SJCRH30 (cell line): ENCODE measurements at regions not wholly inside any gene's neighbourhood (a gene's known extent, or its start where the extent isn't known, plus 50 kb on each side); places are given as distances from the start of the nearest gene placed in this dataset.

Source experiments
- DNase-seq, 2 experiments: peaks; one replicate each; pipeline ENCODE4 v3.0.0-alpha.2; 2015 to 2020
- H3K27ac ChIP-seq: fragments of 250-450 bp; sonication (Bioruptor Pico); 2 replicates; pipeline ENCODE4 v1.5.1; 2020; ENCODE audit warnings: mild to moderate bottlenecking, moderate library complexity
- H3K27me3 ChIP-seq: fragments of 250-450 bp; sonication (Bioruptor Pico); 2 replicates; pipeline ENCODE4 v1.5.1; 2020; ENCODE audit warnings: mild to moderate bottlenecking, moderate library complexity
- H3K36me3 ChIP-seq: fragments of 250-450 bp; sonication (Bioruptor Pico); 2 replicates; pipeline ENCODE4 v1.5.1; 2020; ENCODE audit warnings: mild to moderate bottlenecking, moderate library complexity
- H3K4me1 ChIP-seq: fragments of 250-450 bp; sonication (Bioruptor Pico); 2 replicates; pipeline ENCODE4 v1.5.1; 2020; ENCODE audit warnings: mild to moderate bottlenecking, moderate library complexity
- H3K4me3 ChIP-seq: fragments of 250-450 bp; sonication (Bioruptor Pico); 2 replicates; pipeline ENCODE4 v1.5.1; 2020; ENCODE audit warnings: mild to moderate bottlenecking, moderate library complexity
- H3K9me3 ChIP-seq: fragments of 250-450 bp; sonication (Bioruptor Pico); replicated peaks from 2 replicates; pipeline ENCODE4 v1.5.1; 2020; ENCODE audit warnings: mild to moderate bottlenecking, moderate library complexity

DNA sequence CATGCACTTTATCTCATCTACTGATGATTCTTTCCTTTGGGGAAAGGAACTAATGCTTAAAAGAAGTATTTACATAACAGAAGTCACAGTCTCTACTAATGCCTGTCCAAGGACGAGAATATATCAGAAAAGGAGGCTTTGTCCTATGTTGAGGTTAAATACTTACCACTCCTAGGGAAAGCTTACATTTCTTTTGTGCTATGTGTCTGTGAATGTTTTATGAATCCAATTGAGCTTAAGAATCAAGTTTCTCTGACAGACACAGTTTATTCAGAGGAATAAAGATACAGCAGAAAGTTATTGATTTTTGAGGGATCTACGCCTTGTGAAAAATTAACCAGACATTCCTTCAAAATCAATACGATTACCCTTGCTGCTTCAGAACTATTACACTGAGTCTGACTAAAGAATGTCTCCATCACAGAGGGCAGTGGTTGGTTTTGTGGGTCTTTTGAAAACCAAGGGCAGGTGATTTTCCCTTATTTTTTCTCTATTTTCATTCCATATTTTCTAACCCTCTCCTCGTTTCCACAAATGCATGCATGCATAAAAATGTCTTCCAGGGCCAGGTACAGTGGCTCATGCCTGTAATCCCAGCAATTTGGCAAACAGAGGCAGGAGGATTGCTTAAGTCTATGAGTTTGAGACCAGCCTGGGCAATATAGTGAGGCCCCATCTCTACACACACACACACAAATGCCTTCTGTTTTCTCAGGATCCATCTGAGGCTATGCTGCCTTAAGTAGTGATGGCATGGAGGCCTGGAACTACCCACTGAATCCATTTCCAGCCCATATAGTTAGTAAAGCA lies 1095.1 kb downstream of the GALC start:
- no peak for DNase-seq
- peaks cover 6% of the 10 kb centered on the region for H3K4me1 ChIP-seq

DNA sequence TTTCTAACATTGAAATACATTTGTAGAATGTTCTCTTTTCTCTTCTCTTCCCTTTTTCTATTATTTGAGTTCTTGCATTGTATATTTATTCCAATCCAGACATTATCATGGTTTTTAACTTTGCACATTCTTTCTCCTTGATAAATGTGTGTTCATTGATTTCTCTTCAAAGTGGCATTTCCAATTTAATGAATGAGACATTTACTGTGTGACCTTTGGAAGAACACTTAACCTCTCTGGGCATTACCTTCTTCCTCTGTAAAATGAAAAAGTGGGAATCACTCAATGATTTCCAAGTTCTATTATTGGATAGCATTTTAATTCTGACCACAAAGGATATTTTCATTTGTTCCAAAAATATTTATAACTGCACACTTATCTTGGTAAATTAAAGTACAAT lies 1095.8 kb downstream of the GALC start:
- Histone ChIP-seq H3K36me3 (no peaks in the 10 kb centered on the region), H3K27me3 (no peaks in the 10 kb centered on the region), H3K4me1 (peaks cover 13% of the 10 kb centered on the region), H3K9me3 (no peaks in the 10 kb centered on the region), H3K4me3 (no peak overlapping the region), H3K27ac (no peak overlapping the region)
- DNase-seq: no peak

More for the DNA sequence above, 1095.1 kb downstream of the GALC start:
- H3K9me3 ChIP-seq: no peaks in the 10 kb centered on the region
- no peak overlapping the region for H3K4me3 ChIP-seq
- no peaks in the 10 kb centered on the region for H3K36me3 ChIP-seq
- no peak overlapping the region for H3K27ac ChIP-seq
- H3K27me3 ChIP-seq: no peaks in the 10 kb centered on the region

DNA sequence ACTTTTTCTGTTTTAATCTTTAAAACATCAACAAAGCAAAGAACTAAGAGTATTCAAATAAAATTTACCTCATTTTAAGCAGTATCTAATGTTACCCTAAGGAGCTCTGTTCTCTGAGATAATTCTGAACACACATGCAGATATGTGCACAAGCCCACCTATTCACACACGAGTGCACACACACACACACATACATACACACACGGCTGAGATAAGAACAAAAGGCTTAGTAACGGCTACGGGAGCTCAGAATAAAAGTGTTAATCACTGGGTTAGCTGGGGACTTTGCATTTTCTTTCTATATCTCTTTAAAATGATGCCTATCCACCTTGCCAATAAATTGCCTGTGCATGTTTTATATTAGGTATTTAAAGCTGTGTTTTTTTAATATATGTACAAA lies 1096.3 kb downstream of the GALC start:
- Histone ChIP-seq H3K4me3 (no peak overlapping the region), H3K27ac (no peak overlapping the region), H3K27me3 (no peaks in the 10 kb centered on the region), H3K36me3 (no peaks in the 10 kb centered on the region), H3K9me3 (no peaks in the 10 kb centered on the region), H3K4me1 (peaks cover 18% of the 10 kb centered on the region)
- DNase-seq: no peak

DNA sequence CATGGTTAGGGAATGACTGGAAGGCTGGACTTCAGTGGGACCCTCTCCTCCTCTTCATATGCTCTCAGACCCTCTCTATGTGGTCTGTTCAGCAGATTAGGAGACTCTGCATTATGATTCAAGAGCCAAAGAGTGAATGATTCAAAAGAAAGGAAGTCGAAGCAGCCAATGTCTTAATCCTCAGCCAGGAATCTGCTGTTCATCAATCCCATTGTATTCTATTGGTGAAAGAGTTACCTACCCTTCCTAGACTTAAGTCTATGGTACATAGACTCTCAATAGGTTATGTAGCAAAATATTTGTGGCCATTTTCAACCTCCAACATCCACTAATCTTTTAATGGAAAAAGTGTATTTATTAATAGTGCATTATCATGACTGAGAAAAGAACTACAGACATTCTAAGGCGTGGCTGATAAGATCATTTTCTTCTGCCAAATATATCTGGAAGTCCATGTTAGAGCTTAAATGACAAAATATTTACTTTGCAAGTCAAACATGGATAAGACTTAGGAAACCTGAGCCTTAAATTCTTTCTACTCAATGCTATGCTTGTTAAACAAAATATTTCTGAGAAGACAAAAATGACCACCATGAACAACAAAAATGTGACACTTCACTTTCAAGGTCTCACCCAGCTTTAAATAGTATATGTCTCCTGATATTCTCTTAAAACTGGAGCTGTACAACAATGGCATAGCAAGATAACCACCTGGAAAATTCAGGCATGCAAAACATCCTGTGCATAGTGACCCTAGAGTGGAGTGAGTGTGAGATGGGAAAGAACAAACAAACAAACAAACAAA lies 1100.6 kb downstream of the GALC start:
- H3K36me3 ChIP-seq: no peaks in the 10 kb centered on the region
- peak overlapping the region; percentile 19; the same call in 1 of the 2 replicates for H3K27ac ChIP-seq
- no peak overlapping the region for H3K4me3 ChIP-seq
- no peaks in the 10 kb centered on the region for H3K27me3 ChIP-seq
- DNase-seq: peak in 1 of 2 experiments; percentile 28
- H3K9me3 ChIP-seq: no peaks in the 10 kb centered on the region; the same call in 1 of the 2 replicates
- H3K4me1 ChIP-seq: peaks cover 20% of the 10 kb centered on the region

DNA sequence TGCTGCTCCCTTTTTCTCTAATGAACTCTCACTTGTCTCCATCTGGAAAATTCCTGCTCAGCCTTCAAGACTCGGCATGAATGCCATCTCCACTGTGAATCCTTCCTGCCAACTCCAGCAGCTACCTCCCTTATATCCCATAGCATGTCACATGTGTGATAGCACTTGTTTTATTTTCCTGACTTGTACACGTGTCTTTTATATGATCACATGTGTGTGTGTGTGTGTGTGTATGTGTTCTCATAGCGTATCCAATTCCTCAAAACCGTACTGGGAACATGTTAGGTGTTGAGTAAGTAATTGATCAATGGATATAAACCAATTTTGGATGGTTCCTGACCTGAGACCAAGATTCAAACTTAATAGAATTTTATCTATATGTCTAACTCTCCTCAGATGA lies 1107.7 kb downstream of the GALC start:
- Histone ChIP-seq H3K9me3 (no peaks in the 10 kb centered on the region; the same call in 1 of the 2 replicates), H3K27ac (no peak overlapping the region), H3K36me3 (no peaks in the 10 kb centered on the region), H3K27me3 (no peaks in the 10 kb centered on the region), H3K4me1 (no peaks in the 10 kb centered on the region), H3K4me3 (no peak overlapping the region)
- DNase-seq: no peak

DNA sequence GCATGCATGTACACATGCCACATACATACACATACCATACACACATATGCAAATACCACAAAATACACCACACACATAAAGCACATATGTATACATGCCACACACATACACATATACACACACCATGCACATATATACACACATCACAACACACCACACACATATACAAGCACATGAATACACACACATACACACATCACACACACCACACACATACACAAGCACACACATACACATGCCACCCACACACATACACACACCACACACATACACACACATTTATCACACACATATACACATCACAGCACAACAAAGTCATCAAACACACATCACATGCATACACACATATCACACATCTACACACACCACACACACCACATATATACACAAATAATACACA lies 1108.5 kb downstream of the GALC start:
- Histone ChIP-seq H3K27me3 (no peaks in the 10 kb centered on the region), H3K9me3 (no peaks in the 10 kb centered on the region; the same call in 1 of the 2 replicates), H3K27ac (no peak overlapping the region), H3K4me3 (no peak overlapping the region), H3K36me3 (no peaks in the 10 kb centered on the region), H3K4me1 (no peaks in the 10 kb centered on the region)
- DNase-seq: no peak

DNA sequence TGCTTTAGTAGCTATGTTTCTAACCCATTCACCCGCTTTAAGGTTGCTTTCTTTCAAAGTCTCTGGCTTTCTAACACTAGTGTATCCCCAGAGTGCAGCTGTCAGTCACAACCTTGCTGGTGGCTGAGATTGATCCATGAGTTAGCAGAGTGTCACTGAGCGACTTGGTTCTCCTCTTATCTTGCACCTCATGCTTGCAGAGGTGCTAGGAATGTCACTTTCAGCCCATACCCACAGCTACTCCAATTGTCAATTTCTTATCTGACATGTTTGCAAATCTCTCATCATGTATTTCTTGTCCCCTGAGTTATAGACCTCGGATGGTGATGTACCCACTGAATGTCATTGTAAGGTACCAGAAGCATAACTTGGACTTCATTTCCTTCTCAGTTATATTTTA lies 1110.2 kb downstream of the GALC start:
- H3K4me3 ChIP-seq: no peak overlapping the region
- H3K4me1 ChIP-seq: no peaks in the 10 kb centered on the region
- H3K36me3 ChIP-seq: no peaks in the 10 kb centered on the region
- H3K27me3 ChIP-seq: no peaks in the 10 kb centered on the region
- DNase-seq: no peak
- H3K27ac ChIP-seq: no peak overlapping the region
- H3K9me3 ChIP-seq: no peaks in the 10 kb centered on the region

DNA sequence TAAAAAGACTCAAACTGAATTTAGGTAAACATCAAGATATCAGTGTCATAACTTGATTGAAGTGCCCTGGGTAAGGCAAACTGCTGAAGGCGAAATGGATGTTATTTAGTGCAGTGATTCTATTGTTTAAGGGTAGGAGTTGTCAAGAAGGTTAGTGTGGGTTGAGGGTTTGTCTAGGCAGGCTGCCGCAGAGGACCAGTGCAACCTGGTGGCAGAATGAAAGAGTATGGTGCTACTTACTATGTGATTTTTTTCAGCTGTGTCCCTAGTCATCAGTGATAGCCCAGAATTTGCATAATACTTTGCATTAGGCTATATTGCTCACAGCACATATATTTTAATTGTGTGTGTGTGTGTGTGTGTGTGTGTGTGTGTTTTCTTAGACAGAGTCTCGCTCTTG lies 1127.0 kb downstream of the GALC start:
- no peak overlapping the region for H3K4me3 ChIP-seq
- no peak for DNase-seq
- H3K9me3 ChIP-seq: no peaks in the 10 kb centered on the region
- no peaks in the 10 kb centered on the region for H3K36me3 ChIP-seq
- no peaks in the 10 kb centered on the region for H3K27me3 ChIP-seq
- no peak overlapping the region for H3K27ac ChIP-seq
- no peaks in the 10 kb centered on the region for H3K4me1 ChIP-seq

DNA sequence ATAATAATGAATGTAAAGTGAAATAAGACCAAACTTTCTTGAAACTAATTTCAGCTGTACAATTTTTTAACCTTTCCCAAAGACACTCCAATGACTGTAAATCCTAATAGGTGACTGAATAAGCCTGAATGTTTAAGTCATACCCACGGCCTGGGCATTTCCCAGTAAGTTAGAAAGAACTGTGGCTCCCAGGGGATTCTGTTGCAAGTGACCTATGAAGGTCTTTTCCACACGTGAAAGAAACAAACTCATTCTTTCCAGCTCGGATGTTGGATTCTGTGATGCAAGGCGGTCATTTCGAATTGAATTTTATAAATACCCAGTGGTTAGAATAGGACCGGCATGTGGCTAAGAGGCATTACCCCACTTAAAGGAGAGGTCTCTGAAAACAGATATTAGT lies 1134.4 kb downstream of the GALC start:
- Histone ChIP-seq H3K36me3 (no peaks in the 10 kb centered on the region), H3K27me3 (no peaks in the 10 kb centered on the region), H3K4me3 (no peak overlapping the region), H3K27ac (no peak overlapping the region), H3K9me3 (no peaks in the 10 kb centered on the region), H3K4me1 (peaks cover 4% of the 10 kb centered on the region; the same call in 1 of the 2 replicates)
- no peak for DNase-seq

DNA sequence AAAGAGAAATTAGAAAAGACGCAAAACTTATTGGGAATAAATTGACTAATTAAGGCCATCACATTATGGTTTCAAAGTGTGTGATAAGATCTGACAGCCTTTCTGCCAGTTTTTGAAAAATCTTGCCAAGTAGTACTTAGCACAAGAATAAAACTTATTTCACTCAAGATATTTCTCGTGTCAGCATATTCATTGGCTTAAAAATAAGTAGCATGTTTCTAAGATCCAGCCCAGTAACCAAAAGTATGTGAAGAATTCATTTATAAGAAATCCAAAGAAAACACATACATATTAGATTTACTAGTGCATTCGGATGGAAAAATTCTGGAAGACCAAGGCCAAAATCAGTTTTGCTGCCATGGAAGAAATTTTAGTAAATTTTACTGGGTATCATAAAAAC lies 1135.0 kb downstream of the GALC start:
- Histone ChIP-seq H3K27ac (no peak overlapping the region), H3K27me3 (no peaks in the 10 kb centered on the region), H3K4me1 (peaks cover 4% of the 10 kb centered on the region; the same call in 1 of the 2 replicates), H3K9me3 (no peaks in the 10 kb centered on the region), H3K4me3 (no peak overlapping the region), H3K36me3 (no peaks in the 10 kb centered on the region)
- DNase-seq: no peak

DNA sequence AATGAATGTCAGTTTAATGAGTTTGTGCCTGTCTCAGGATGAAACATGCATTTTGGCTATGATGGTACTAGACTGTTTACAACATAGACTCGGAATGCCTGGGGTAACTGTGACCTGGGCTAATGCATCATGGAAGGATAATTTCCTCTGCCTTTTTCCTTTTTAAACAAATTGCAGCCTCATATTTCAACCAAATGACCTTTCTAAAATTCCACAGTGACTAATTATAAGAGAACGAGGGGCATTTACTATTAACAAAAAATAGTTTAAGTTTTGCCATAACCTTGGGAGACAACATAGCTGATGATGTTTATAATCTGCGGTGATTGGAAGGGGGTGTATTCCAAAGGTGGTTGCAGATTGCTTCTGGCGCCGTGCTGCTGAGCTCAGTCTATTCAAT lies 1140.5 kb downstream of the GALC start:
- Histone ChIP-seq H3K27me3 (no peaks in the 10 kb centered on the region), H3K4me3 (no peak overlapping the region), H3K36me3 (no peaks in the 10 kb centered on the region), H3K4me1 (no peaks in the 10 kb centered on the region), H3K9me3 (no peaks in the 10 kb centered on the region), H3K27ac (no peak overlapping the region)
- no peak for DNase-seq

DNA sequence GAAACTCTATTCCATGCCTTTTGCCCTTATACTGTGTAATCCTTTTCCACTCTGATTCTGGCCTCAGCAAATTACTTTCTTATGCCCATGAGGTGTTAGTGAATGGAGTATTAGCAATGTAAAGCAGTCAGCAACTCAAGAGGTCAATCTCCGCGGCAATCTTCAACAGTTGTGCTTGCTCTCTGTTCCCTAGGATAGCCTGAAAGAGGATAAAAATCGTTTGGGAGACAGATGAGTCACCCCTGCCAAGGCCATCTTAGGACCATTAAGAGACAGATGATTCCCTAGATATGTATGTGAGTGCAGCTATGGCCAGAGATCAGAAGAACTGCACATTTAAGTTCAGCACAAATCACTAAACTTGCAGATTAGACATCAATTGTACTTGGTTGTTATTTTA lies 1145.8 kb downstream of the GALC start:
- H3K4me1 ChIP-seq: no peaks in the 10 kb centered on the region
- H3K36me3 ChIP-seq: no peaks in the 10 kb centered on the region
- DNase-seq: peak in 1 of 2 experiments; percentile 7
- no peak overlapping the region for H3K4me3 ChIP-seq
- H3K27ac ChIP-seq: no peak overlapping the region
- H3K9me3 ChIP-seq: no peaks in the 10 kb centered on the region
- H3K27me3 ChIP-seq: no peaks in the 10 kb centered on the region

DNA sequence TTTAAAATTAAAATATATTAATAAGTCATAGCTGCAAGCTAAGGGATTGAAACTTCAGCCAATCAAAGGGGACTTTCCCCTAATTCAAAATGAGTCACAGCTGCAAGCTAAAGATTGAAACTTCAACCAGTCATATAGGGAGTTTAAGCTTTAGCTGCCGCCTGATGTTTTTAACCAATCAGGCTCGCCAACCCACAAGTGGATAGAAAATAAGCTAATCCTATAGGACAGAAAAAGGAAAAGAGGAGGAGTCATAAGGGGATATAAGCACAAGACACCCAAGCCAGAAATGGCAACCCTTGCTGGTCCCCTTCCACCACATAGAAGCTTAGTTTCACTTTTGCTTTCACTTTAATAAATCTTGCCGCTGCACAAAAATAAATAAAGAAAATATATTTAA lies 1154.6 kb downstream of the GALC start:
- Histone ChIP-seq H3K4me3 (no peak overlapping the region), H3K27me3 (no peaks in the 10 kb centered on the region), H3K9me3 (no peaks in the 10 kb centered on the region), H3K27ac (no peak overlapping the region), H3K4me1 (no peaks in the 10 kb centered on the region), H3K36me3 (no peaks in the 10 kb centered on the region)
- DNase-seq: peak in 1 of 2 experiments; percentile 15

DNA sequence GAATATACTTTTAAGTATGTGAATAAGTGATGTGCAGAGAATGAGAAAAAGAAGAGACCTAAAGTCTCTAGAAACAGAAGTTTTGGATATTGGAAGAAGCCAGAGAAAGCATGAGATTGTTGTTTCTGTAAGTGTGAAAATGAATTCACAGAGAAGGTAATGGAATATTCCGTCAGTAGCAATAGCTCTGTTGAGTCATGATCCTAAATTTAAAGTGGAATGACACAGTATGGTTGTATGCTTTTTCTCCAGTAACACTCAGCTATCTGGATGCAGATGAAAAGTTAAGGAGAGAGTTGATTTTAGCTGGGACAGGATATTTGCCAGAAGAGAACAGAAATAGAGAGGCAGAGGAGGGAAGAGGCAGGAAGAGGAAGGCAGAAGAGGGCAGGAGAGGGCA lies 1166.3 kb downstream of the GALC start:
- Histone ChIP-seq H3K4me3 (no peak overlapping the region), H3K4me1 (no peaks in the 10 kb centered on the region), H3K36me3 (no peaks in the 10 kb centered on the region), H3K27me3 (no peaks in the 10 kb centered on the region), H3K9me3 (no peaks in the 10 kb centered on the region), H3K27ac (no peak overlapping the region)
- no peak for DNase-seq

DNA sequence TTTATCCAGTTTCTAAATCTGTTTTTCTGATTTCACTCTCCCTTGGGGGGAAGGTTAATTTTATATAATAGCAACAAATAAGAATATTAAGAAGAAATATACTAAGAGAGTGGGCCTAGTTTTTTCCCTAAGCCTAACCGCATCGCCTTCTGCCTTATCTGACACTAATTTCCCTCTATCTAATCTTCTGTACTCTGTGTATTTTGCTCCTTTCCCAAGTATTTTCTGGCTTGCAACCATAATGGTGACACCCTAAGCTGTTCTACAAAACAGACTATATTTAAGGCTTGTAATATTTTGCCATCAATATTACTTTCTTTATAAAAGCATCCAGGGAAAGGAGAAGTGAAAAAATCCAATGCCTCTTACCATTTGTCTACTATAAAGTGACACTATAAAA lies 1168.8 kb downstream of the GALC start:
- no peaks in the 10 kb centered on the region for H3K27me3 ChIP-seq
- H3K27ac ChIP-seq: no peak overlapping the region
- H3K4me1 ChIP-seq: no peaks in the 10 kb centered on the region
- H3K4me3 ChIP-seq: no peak overlapping the region
- no peaks in the 10 kb centered on the region for H3K9me3 ChIP-seq
- no peaks in the 10 kb centered on the region for H3K36me3 ChIP-seq
- no peak for DNase-seq
